BJ (cell line): ENCODE measurements at regions not wholly inside any gene's neighbourhood (a gene's known extent, or its start where the extent isn't known, plus 50 kb on each side); places are given as distances from the start of the nearest gene placed in this dataset.

Source experiments
- CTCF ChIA-PET: fragments of 350-600 bp; formaldehyde crosslinking; extraction: SDS; loops from one replicate; lab custom pipeline; 2021; ENCODE audit warnings: antibody characterized with exemption, inconsistent platforms; lab: Yijun Ruan, JAX
- POLR2A ChIA-PET: fragments of 300-600 bp; sonication (Branson Sonifier 250); formaldehyde crosslinking; extraction: SDS; loops from one replicate; lab custom pipeline; 2021; ENCODE audit warnings: antibody characterized with exemption; lab: Charles Lee
- DNase-seq: peaks from one replicate; pipeline ENCODE4 v3.0.0-alpha.2; 2011; ENCODE audit warnings: low read depth
- H3K27me3 ChIP-seq: 2 replicates; pipeline ENCODE4 v1.6.0; 2011; ENCODE audit warnings: low read length; ENCODE audit not compliant: control insufficient read depth, insufficient read depth
- H3K36me3 ChIP-seq: 2 replicates; pipeline ENCODE4 v1.5.1; 2011; ENCODE audit warnings: low read length; ENCODE audit not compliant: control insufficient read depth, insufficient read depth
- H3K4me3 ChIP-seq: 2 replicates; pipeline ENCODE4 v1.5.1; 2011; ENCODE audit warnings: low read depth, mild to moderate bottlenecking, control low read depth, low read length
- CTCF ChIP-seq: IDR thresholded peaks from 2 replicates; pipeline ENCODE4 v1.5.1; 2011; ENCODE audit warnings: low read depth, mild to moderate bottlenecking, control low read depth, inconsistent platforms, low read length, moderate library complexity; ENCODE audit not compliant: insufficient read depth

DNA sequence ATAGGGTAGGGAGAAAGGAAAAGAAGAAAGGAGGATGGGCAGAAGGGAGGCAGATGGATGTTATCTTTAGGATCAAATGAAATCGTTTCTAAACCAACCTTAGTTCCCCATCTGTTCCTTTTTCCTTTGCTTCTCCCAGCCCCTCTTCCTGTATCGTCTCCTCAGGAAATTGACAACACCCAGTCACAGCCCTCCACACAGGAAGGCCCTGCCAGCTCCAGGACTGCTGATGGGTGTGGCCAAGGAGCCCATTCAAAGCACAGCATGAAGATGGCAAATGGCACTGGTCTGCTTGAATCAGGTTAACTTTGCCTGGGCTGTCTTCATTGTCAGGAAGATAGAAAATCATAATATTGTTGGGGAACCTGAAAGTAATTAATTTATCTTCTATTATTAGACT, 164.8 kb downstream of the C11orf87 start:
- Histone ChIP-seq H3K27me3 (no peaks in the 10 kb centered on the region), H3K4me3 (no peak overlapping the region), H3K36me3 (no peaks in the 10 kb centered on the region)
- ChIA-PET CTCF (interaction anchor here (0.8 kb wide), 1 partner anchor 14 kb away, joined by 4 read pairs; no protein-coding TSS in a partner anchor), POLR2A (no interaction called here)
- DNase-seq = no peak
- TF ChIP-seq CTCF = no peak

DNA sequence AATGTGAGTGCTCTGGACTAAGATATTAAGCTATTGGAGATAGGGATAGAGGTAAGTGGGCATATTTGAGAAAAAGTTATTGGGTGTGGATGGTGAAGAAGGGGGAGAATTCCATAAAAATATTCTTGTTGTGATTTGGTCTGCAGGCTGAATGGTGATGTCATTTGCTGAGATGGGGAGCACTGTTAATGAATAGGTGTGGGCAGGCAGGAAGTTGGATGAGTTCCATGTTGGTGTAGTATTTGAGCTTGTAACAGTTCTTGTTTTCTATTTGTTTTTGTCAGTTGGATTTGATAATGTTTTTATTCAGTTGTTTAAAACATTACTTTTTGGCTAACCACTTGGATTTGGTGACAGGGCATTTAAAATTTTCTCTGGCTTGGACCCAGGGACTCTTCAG, 168.8 kb downstream of the C11orf87 start:
- ChIA-PET CTCF (no interaction called here), POLR2A (no interaction called here)
- no peaks in the 10 kb centered on the region for H3K36me3 ChIP-seq
- TF ChIP-seq CTCF = no peak
- no peaks in the 10 kb centered on the region for H3K27me3 ChIP-seq
- no peak overlapping the region for H3K4me3 ChIP-seq
- no peak for DNase-seq

DNA sequence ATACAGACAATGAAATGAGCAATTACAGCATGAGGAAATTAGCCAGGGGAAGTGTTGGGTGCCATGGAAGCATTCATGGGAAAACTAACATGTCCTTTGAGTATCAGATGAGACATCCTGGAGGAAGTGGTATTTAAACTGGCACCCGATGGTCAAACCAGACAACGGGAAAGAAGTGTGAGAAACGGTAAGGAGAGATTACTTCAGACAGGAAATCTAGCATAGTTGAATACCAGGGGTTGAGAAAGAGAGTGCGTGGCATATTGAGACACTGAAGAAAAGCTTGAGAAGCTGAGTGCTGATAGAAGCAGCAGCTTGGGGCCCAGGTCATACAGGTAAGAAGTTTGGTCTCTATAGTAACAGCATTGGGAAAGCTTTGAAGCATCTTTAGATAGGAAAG, 175.3 kb downstream of the C11orf87 start:
- DNase-seq = no peak
- Histone ChIP-seq H3K4me3 (no peak overlapping the region), H3K36me3 (no peaks in the 10 kb centered on the region), H3K27me3 (no peaks in the 10 kb centered on the region)
- CTCF ChIA-PET = no interaction called here
- POLR2A ChIA-PET = no interaction called here
- no peak for TF ChIP-seq CTCF

DNA sequence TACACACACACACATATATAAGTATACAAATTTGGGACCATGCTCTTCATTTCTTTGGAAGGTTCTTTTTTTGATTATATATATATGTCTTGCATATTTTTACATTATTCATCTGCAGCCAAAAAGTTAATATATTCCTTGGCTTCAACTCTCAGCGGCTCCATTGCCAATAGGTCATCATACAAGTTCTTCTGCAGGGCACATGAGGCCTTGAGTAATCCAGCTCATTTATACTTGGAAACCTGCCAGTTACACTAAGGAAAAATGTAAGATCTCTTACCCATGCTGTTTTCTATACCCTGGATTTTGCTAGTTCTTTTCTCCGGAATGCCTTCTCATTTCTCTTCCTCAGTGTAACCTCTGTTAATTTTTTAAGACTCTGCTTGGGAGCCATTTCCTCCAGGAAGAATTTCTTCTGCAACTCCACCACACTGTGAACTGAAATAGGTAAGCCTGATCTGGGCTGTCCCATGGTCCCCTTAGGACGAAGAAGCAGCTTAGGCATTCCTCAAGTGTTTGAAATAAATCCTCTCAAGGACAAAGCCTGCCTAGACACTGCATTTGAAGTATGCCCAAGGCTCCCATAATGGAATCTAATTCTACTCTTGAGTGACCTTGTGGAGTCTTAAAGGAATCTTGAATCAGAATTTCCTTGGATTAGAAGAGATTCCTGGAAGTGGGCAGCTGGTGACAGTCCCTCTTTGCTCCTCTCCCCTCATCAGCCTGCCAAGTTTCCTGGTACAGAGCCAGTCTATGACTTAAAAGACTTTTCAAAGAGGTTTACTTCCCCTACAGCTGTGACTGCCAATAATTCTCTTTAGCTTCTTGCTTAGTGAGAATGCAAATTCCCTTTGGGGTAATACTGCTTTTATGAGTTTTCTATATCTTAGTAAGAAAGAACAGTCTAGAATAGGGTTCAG, 182.8 kb downstream of the C11orf87 start:
- no peaks in the 10 kb centered on the region for H3K36me3 ChIP-seq
- H3K27me3 ChIP-seq = no peaks in the 10 kb centered on the region
- TF ChIP-seq CTCF = no peak
- ChIA-PET CTCF (no interaction called here), POLR2A (no interaction called here)
- DNase-seq = no peak
- H3K4me3 ChIP-seq = no peak overlapping the region

DNA sequence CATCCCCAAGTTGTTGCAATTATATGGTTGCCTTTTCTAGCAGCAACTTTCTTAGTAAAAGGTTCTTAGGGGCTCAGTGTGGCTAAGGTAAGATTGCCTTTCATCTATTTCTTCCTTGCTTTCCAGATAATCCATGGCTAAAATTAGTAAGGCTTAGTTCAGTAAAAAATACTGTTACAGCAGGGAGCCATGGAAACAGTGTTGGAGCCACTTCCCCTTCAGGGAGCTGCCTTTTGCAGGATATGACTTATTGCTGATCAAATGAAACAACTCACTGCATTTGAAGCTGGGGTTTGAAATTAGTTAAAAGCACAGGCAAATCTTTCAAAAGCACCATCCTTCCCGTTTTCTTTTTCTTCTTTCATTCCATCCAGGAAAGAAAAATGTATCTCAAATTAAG, 184.3 kb downstream of the C11orf87 start:
- ChIA-PET CTCF (interaction anchor here (1.1 kb wide), 1 partner anchor 13 kb away, joined by 3 read pairs; no protein-coding TSS in a partner anchor), POLR2A (no interaction called here)
- H3K4me3 ChIP-seq = no peak overlapping the region
- no peaks in the 10 kb centered on the region for H3K36me3 ChIP-seq
- no peaks in the 10 kb centered on the region for H3K27me3 ChIP-seq
- TF ChIP-seq CTCF = no peak
- no peak for DNase-seq
